Right lobe of liver (tissue), 6 donors: ENCODE measurements at regions not wholly inside any gene's neighbourhood (a gene's known extent, or its start where the extent isn't known, plus 50 kb on each side); places are given as distances from the start of the nearest gene placed in this dataset.

Source experiments
- ATAC-seq, 4 donors: fragments of 200-7000 bp; cut with Tn5 transposase; one replicate each; pipeline ENCODE4 v1.9.1; 2020; ENCODE audit warnings: mild to moderate bottlenecking in 4 of 4, moderate library complexity in 4 of 4
- DNase-seq, 3 donors: peaks; one replicate each; pipeline ENCODE4 v3.0.0-alpha.2; 2020
- H3K27ac ChIP-seq, 3 donors: fragments of 200-600 bp; one replicate each; pipeline ENCODE4 v1.8.0; 2022
- H3K27me3 ChIP-seq, 2 donors: fragments of 200-600 bp; one replicate each; pipeline ENCODE4 v1.8.0; 2022
- H3K36me3 ChIP-seq, 4 donors: fragments of 200-600 bp; sonication (generic) in 1 of 4; one replicate each; pipeline versions ENCODE4 v1.5.1 to v1.8.0; 2017 to 2022; ENCODE audit warnings: control low read depth in 1 of 4
- H3K4me1 ChIP-seq, 4 donors: fragments of 200-600 bp; sonication (generic) in 1 of 4; one replicate each; pipeline versions ENCODE4 v1.5.1 to v1.8.0; 2017 to 2022; ENCODE audit warnings: control low read depth in 1 of 4
- H3K4me3 ChIP-seq, 3 donors: fragments of 200-600 bp; one replicate each; pipeline ENCODE4 v1.8.0; 2022
- H3K9me3 ChIP-seq, 4 donors: fragments of 200-600 bp; sonication (generic) in 1 of 4; one replicate each; pipeline versions ENCODE4 v1.5.1 to v1.8.0; 2017 to 2022; ENCODE audit warnings: control low read depth in 1 of 4
- CTCF ChIP-seq, 4 donors: fragments of 200-600 bp in 3 of 4; fragments of 450-650 bp in 1 of 4; IDR thresholded peaks; one replicate each; pipeline versions ENCODE4 v1.5.1 to v1.8.0; 2016 to 2022; ENCODE audit warnings: antibody characterized with exemption in 4 of 4, mild to moderate bottlenecking in 2 of 4
- POLR2A ChIP-seq: fragments of 450-650 bp; IDR thresholded peaks from one replicate; pipeline ENCODE4 v1.6.1; 2017; ENCODE audit warnings: antibody characterized with exemption, mild to moderate bottlenecking
- WGBS: methylation state at CpG from one replicate; pipeline ENCODE4 v1.1.6; 2018; ENCODE audit warnings: low coverage, low lambda C conversion rate; ENCODE audit not compliant: insufficient coverage; ENCODE audit errors: missing lambda C conversion rate; 5-methylcytosine and 5-hydroxymethylcytosine counted together
- intact Hi-C, 2 donors: fragments of 100-400 bp; cut with DNase I; formaldehyde crosslinking; loops; one replicate each; pipeline versions ENCODE4 v1.11.2 to v1.14.1; 2022
- donor health status: DM: no; HTN: yes; CAD: no.
- donor health status: DM: no; HTN: no; CAD: no.
- donor health status: DM: no; HTN: no; CAD: no.
- donor health status: DM: no; HTN: yes; CAD: no.
- donor health status: DM: no; HTN: yes; CAD: no.

- Histone ChIP-seq H3K9me3 (no peaks in the 10 kb centered on the region), H3K27ac (no peak overlapping the region), H3K4me1 (no peaks in the 10 kb centered on the region), H3K36me3 (no peaks in the 10 kb centered on the region), H3K27me3 (no peaks in the 10 kb centered on the region), H3K4me3 (no peak overlapping the region)
- ATAC-seq: peak in 1 of 4 donors; percentile 21
- 65% methylated on average over 9 of the region's 23 CpGs for WGBS
- intact Hi-C loops: no loop called here
- no peak for DNase-seq
- TF ChIP-seq POLR2A (no peak), CTCF (IDR thresholded peaks at IDR 0.05) (no peak)
Measured at GRCh38 chr2:5325523-5325922, 366.7 kb upstream of the SOX11 start.

GRCh38 chr2:5328826-5329225 lies 363.4 kb upstream of the SOX11 start:
- TF ChIP-seq CTCF (IDR thresholded peaks at IDR 0.05) (no peak), POLR2A (no peak)
- ATAC-seq (no peak), DNase-seq (no peak)

GRCh38 chr2:5329763-5330162 lies 362.4 kb upstream of the SOX11 start:
- Histone ChIP-seq H3K4me3 (no peak overlapping the region), H3K9me3 (no peaks in the 10 kb centered on the region), H3K27me3 (no peaks in the 10 kb centered on the region), H3K4me1 (no peaks in the 10 kb centered on the region), H3K36me3 (no peaks in the 10 kb centered on the region), H3K27ac (no peak overlapping the region)
- DNase-seq: no peak
- intact Hi-C loops: no loop called here
- 53% methylated on average over 3 of the region's 3 CpGs for WGBS
- no peak for ATAC-seq
- TF ChIP-seq POLR2A (no peak), CTCF (IDR thresholded peaks at IDR 0.05) (no peak)

More at GRCh38 chr2:5328826-5329225, 363.4 kb upstream of the SOX11 start:
- WGBS: 28% methylated on average over 3 of the region's 5 CpGs
- Histone ChIP-seq H3K9me3 (no peaks in the 10 kb centered on the region), H3K4me3 (no peak overlapping the region), H3K36me3 (no peaks in the 10 kb centered on the region), H3K27me3 (no peaks in the 10 kb centered on the region), H3K4me1 (no peaks in the 10 kb centered on the region), H3K27ac (no peak overlapping the region)
- intact Hi-C loops: no loop called here

GRCh38 chr2:5330961-5331360 lies 361.2 kb upstream of the SOX11 start:
- intact Hi-C loops: no loop called here
- TF ChIP-seq CTCF (IDR thresholded peaks at IDR 0.05): no peak
- no peak for TF ChIP-seq POLR2A
- H3K27me3 ChIP-seq: no peaks in the 10 kb centered on the region
- no peak overlapping the region for H3K27ac ChIP-seq
- 0% methylated on average over 1 of the region's 1 CpG for WGBS
- DNase-seq (no peak), ATAC-seq (no peak)
- no peaks in the 10 kb centered on the region for H3K36me3 ChIP-seq
- H3K9me3 ChIP-seq: no peaks in the 10 kb centered on the region
- H3K4me1 ChIP-seq: no peaks in the 10 kb centered on the region
- H3K4me3 ChIP-seq: no peak overlapping the region

- intact Hi-C loops: no loop called here
- ATAC-seq: no peak
- WGBS: 42% methylated on average over 3 of the region's 3 CpGs
Measured at GRCh38 chr2:5332925-5333324, 359.3 kb upstream of the SOX11 start.

More at GRCh38 chr2:5332925-5333324, 359.3 kb upstream of the SOX11 start:
- no peaks in the 10 kb centered on the region for H3K27me3 ChIP-seq
- no peaks in the 10 kb centered on the region for H3K4me1 ChIP-seq
- H3K36me3 ChIP-seq: no peaks in the 10 kb centered on the region
- no peak overlapping the region for H3K27ac ChIP-seq
- DNase-seq: no peak
- TF ChIP-seq CTCF (IDR thresholded peaks at IDR 0.05): no peak
- TF ChIP-seq POLR2A: no peak
- no peak overlapping the region for H3K4me3 ChIP-seq
- H3K9me3 ChIP-seq: no peaks in the 10 kb centered on the region
